HG03095 (cell line): ENCODE measurements at regions not wholly inside any gene's neighbourhood (a gene's known extent, or its start where the extent isn't known, plus 50 kb on each side); places are given as distances from the start of the nearest gene placed in this dataset.
"Not testable (repeated sequence)": the region's sequence is repeated elsewhere in the genome, so short reads cannot be mapped to it uniquely, and the experiment has no call there.

Source experiments
- ATAC-seq: cut with Tn5 transposase; IDR thresholded peaks from one replicate; pipeline ENCODE4 v1.9.1; 2021; ENCODE audit warnings: moderate library complexity; ENCODE audit not compliant: unreplicated experiment

GRCh38 chr1:219038398-219038797, 135.3 kb upstream of the LYPLAL1 start:
- ATAC-seq: no peak

- ATAC-seq: no peak
Observed at GRCh38 chr1:219039017-219039681, 134.5 kb upstream of the LYPLAL1 start.

DNA sequence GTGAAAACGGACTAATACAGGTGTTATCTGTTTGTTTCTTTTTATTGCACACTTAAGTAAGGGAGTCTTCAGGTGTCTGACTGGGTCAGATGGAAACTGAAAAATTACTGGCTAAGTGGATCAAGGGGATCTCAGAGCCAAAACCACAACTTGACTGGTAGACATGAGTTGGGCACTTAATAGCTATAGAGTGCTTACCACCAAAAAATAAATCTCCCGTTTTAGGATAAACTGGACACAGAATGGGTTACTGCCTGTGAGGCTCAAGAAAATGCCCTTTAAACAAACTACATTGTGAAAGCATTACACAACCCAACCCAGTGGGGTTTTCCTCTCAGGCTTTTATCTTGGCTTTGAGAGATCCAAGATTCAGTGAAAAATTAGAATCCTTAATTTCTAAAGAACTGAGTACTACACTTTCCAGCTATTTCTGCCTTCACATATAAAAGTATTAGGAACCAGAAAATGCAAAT, 134.0 kb upstream of the LYPLAL1 start:
- no peak for ATAC-seq

GRCh38 chr1:219040291-219040690, 133.4 kb upstream of the LYPLAL1 start:
- no peak for ATAC-seq

DNA sequence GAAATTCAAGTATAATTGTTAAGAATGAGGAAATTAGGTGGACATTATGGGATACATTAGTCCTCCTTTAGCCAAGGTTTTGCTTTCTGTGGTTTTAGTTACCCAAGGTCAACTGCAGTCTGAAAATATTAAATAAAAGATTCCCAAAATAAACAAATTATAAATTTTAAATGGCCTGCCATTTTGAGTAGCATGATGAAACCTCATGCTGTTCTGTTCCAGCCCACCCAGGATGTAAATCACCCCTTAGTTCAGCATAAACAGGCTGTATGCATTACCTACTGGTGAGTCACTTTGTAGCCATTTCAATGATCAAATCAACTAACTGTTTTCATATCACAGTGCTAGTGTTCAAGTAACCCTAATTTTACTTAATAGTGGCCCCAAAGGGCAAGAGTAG, 132.5 kb upstream of the LYPLAL1 start:
- ATAC-seq: no peak

- ATAC-seq: no peak
Observed at GRCh38 chr1:219041818-219042217, 131.9 kb upstream of the LYPLAL1 start.

- no peak for ATAC-seq
Observed at GRCh38 chr1:219042769-219043168, 130.9 kb upstream of the LYPLAL1 start.

- no peak for ATAC-seq
Observed at GRCh38 chr1:219045246-219045645, 128.4 kb upstream of the LYPLAL1 start.

GRCh38 chr1:219049501-219049900, 124.2 kb upstream of the LYPLAL1 start:
- no peak for ATAC-seq

DNA sequence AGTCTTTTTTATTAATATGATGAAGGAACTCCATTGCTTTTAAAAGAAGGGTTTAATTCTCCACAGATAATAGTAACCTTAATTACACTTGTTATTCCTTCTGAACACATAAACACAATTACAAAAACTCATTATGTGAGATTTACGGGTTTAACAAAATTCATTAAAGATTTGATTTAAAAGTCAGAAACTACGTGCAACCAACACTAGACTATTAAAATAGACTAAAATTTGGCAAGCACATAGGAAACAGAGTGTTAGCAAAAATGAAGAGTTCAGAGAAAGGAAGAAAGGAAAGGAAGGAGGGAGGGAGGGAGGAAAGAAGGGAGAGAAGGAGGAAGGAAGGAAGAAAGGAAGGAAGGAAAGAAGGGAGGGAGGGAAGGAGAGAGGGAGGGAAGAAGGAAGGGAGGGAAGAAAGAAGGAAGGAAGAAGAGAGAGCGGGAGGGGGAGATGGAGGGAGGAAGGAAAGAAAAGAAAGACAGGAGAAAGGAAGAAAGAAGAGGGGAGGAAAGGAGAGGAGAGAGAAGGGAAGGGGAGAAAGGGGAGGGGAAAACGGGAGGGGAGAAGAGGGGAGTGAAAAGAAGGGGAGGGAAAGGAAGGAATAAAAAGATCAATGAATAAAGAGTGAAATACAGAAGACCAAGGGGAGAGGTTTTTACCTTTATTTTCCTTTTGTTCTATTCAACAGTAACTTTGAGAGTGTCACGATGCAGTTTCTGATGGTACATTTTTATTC, 123.4 kb upstream of the LYPLAL1 start:
- ATAC-seq: no peak

GRCh38 chr1:219050822-219051125, 122.9 kb upstream of the LYPLAL1 start:
- no peak for ATAC-seq

GRCh38 chr1:219051547-219051946, 122.1 kb upstream of the LYPLAL1 start:
- ATAC-seq: no peak

- ATAC-seq: no peak
Observed at GRCh38 chr1:219058891-219059820, 114.5 kb upstream of the LYPLAL1 start.

DNA sequence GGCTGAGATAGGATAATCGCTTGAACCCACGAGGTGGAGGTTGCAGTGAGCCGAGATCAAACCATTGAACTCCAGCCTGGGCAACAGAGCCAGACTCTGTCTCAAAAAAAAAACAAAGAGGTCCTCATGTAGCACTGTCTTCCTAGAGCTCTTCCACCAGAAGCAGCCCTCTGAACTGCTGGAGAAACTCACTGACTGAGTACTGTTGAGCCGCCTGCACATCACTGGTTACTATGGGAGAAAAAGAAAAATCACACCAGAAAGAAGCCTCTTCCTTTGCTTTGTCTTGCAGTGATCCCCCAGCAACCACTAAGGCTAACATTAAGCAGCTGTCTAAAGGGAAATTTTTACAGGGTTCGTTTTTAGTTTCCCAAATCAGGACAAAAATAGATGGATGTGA, 112.9 kb upstream of the LYPLAL1 start:
- ATAC-seq: no peak

DNA sequence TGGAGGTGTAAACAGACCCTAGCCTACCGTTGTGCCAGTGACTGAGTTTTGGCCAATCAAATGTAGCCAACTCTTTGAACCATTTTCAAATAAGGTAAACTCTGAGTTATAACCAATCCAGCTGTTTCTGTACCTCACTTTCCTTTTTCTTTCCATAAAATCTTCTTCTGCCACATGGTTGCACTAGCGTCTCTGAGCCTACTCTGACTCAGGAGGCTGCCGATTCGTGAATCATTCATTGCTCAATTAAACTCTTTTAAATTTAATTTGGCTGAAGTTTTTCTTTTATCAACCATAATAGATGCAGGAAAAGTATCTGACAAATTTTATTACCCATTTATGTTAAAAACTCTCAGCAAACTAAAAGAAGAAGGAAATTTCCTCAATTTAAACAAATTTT, 111.5 kb upstream of the LYPLAL1 start:
- ATAC-seq: no peak

- no peak for ATAC-seq
Observed at GRCh38 chr1:219066098-219066497, 107.6 kb upstream of the LYPLAL1 start.

DNA sequence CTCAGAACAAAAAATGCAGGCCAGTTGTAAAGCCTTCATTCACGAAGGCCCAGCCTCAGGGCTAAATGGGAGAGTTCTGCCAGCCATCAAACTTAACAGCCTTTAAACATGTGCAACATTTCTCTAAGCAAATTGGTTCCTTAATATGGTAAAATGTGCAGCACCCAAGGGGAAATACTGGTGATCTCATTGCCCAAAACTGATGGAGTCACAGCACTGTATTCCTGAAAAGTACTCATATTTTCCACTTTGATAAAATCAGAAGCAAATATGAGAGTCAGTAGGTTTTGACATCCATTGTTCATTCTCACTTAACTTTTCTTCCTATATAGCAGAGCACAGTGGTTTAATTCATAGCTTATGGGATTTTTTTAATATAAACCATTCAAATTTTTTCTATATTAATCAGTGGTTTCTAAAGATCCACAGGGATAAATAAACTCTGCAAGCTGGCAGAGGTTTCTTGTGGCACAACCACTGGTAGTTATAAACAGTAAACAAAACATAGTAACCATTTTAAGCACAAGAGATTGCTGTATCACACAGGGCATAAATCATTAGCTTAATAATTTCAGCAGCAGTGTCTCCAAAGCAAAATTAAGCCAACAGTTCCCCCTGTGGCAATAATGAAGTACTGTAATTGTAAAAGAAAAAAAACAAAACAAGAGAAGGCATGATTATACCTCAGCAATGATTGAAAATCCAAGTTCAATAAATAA, 106.9 kb upstream of the LYPLAL1 start:
- ATAC-seq: no peak

DNA sequence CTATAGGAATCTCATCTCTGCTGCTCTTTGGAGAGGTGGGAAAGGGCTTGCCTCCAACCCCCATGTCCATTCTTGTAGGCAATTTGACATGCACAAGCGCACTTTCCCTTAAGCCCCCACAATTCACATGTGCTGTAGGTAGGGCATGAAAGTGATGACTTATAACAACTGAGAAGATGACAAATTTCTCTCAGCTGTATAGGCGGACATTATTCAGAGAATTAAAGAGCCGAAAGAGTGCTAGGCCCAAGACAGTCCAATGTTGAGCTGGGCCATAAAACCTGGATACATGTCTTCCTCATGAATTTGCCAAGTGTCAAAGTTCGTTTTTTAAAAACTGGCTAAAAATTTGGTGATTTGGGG, 106.3 kb upstream of the LYPLAL1 start:
- no peak for ATAC-seq

DNA sequence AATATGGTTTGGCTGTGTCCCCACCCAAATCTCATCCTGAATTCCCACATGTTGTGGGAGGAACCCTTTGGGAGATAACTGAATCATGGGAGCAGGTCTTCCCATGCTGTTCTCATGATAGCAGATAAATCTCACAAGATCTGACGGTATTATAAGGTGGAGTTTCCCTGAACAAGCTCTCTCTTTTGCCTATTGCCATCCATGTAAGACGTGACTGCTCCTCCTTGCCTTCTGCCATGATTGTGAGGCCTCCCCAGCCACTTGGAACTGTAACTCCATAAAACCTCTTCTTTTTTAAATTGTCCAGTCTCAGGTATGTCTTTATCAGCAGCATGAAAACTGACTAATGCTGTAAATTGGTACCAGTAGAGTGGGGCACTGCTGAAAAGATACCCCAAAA, 103.3 kb upstream of the LYPLAL1 start:
- not testable (repeated sequence) for ATAC-seq

- no peak for ATAC-seq
Observed at GRCh38 chr1:219071209-219071608, 102.5 kb upstream of the LYPLAL1 start.

DNA sequence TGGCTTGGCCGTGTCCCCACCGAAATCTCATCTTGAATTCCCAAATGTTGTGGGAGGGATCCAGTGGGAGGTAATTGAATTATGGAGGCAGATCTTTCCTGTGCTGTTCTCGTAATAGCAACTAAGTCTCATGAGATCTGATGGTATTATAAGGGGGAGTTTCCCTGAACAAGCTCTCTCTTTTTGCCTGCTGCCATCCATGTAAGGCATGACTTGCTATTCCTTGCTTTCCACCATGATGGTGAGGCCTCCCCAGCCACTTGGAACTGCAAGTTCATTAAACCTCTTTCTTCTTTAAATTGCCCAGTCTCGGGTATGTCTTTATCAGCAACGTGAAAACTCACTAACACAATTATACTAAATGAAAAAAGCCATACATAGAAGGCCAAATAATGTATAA, 101.3 kb upstream of the LYPLAL1 start:
- no peak for ATAC-seq
